GM12878 (cell line): ENCODE measurements at regions not wholly inside any gene's neighbourhood (a gene's known extent, or its start where the extent isn't known, plus 50 kb on each side); places are given as distances from the start of the nearest gene placed in this dataset.

Source experiments
- ATAC-seq: fragments of 200-7000 bp; cut with Tn5 transposase; 3 replicates; pipeline ENCODE4 v1.9.1; 2020; ENCODE audit warnings: mild to moderate bottlenecking, moderate library complexity
- BruUV-seq: library from RNA; stranded (reverse); fragments of 400-500 nt; replicated peaks from 2 replicates; lab custom pipeline; 2021; lab: Mats Ljungman, UMichigan
- CTCF ChIA-PET: fragments of 300-600 bp; sonication (Branson Sonifier 250); formaldehyde crosslinking; extraction: SDS; loops from one replicate; lab custom pipeline; 2021; ENCODE audit warnings: inconsistent platforms; lab: Yijun Ruan, JAX
- POLR2A ChIA-PET: fragments of 350-600 bp; formaldehyde crosslinking; extraction: SDS; loops from one replicate; lab custom pipeline; 2021; ENCODE audit warnings: inconsistent platforms; lab: Charles Lee
- RAD21 ChIA-PET: fragments of 300-600 bp; sonication (Branson Sonifier 250); formaldehyde crosslinking; loops from one replicate; lab custom pipeline; 2023; ENCODE audit warnings: antibody characterized with exemption; ENCODE audit not compliant: unreplicated experiment; lab: Charles Lee
- SMC1A ChIA-PET: fragments of 300-600 bp; sonication (Branson Sonifier 250); formaldehyde crosslinking; loops from one replicate; lab custom pipeline; 2023; ENCODE audit not compliant: unreplicated experiment, uncharacterized antibody; lab: Charles Lee
- DNase-seq: peaks from one replicate; pipeline ENCODE4 v3.0.0-alpha.2; 2011; ENCODE audit warnings: low read depth, low spot score
- FAIRE-seq: peaks from 3 replicates; lab custom pipeline; 2011; peaks lifted over from hg19 to GRCh38; lab: Jason Lieb, UNC
- H2AFZ ChIP-seq: 2 replicates; pipeline ENCODE4 v1.6.0; 2011; ENCODE audit warnings: low read depth, low read length, control low read depth; ENCODE audit not compliant: control insufficient read depth
- H3K27ac ChIP-seq: 2 replicates; pipeline ENCODE4 v1.5.1; 2011; ENCODE audit warnings: control low read depth; ENCODE audit not compliant: control insufficient read depth, insufficient read depth
- H3K27me3 ChIP-seq, 2 experiments: replicated peaks in 1 of 2; 2 replicates each; pipeline versions ENCODE4 v1.6.0 to v1.6.1; 2011; ENCODE audit warnings: low read length in 1 of 2; ENCODE audit not compliant: control insufficient read depth in 2 of 2, insufficient read depth in 2 of 2
- H3K36me3 ChIP-seq, 2 experiments: 2 replicates each; pipeline ENCODE4 v1.5.1; 2011; ENCODE audit warnings: low read length in 1 of 2; ENCODE audit not compliant: control insufficient read depth in 2 of 2, insufficient read depth in 2 of 2
- H3K4me1 ChIP-seq: 2 replicates; pipeline ENCODE4 v1.6.1; 2011; ENCODE audit warnings: mild to moderate bottlenecking, low read length, moderate library complexity, mixed read lengths; ENCODE audit not compliant: control insufficient read depth, insufficient read depth
- H3K4me2 ChIP-seq: 2 replicates; pipeline ENCODE4 v1.6.0; 2011; ENCODE audit warnings: control low read depth; ENCODE audit not compliant: control insufficient read depth, insufficient read depth
- H3K4me3 ChIP-seq: fragments of 200-600 bp; sonication (generic); 2 replicates; pipeline ENCODE4 v1.5.1; 2016
- H3K79me2 ChIP-seq: 2 replicates; pipeline ENCODE4 v1.6.0; 2011; ENCODE audit warnings: low read length; ENCODE audit not compliant: control insufficient read depth, insufficient read depth
- H3K9ac ChIP-seq: 2 replicates; pipeline ENCODE4 v1.8.0; 2011; ENCODE audit warnings: low read length, control low read depth, mixed read lengths; ENCODE audit not compliant: control insufficient read depth, insufficient read depth
- H3K9me3 ChIP-seq: replicated peaks from 3 replicates; pipeline ENCODE4 v1.5.1; 2011; ENCODE audit warnings: mild to moderate bottlenecking, low read length; ENCODE audit not compliant: control insufficient read depth, insufficient read depth
- H4K20me1 ChIP-seq: 2 replicates; pipeline ENCODE4 v1.6.0; 2011; ENCODE audit not compliant: control insufficient read depth, insufficient read depth
- BCL11A ChIP-seq: IDR thresholded peaks from 2 replicates; pipeline ENCODE4 v1.6.1; 2011; ENCODE audit warnings: low read depth, low read length
- CEBPZ ChIP-seq: fragments of 150-350 bp; IDR thresholded peaks from 2 replicates; pipeline ENCODE4 v1.6.1; 2016; ENCODE audit warnings: low read depth, low read length
- ETV6 ChIP-seq, 2 experiments: fragments of 450-650 bp in 1 of 2; IDR thresholded peaks in 1 of 2; conservative IDR thresholded peaks in 1 of 2; 2 replicates each; pipeline ENCODE4 v1.6.1; 2014; ENCODE audit warnings: antibody characterized with exemption in 1 of 2, borderline replicate concordance in 1 of 2, low read depth in 1 of 2, mild to moderate bottlenecking in 1 of 2, moderate library complexity in 1 of 2
- GATAD2B ChIP-seq: fragments of 450-650 bp; conservative IDR thresholded peaks from 2 replicates; pipeline ENCODE4 v1.6.1; 2017; ENCODE audit warnings: low read depth, mild to moderate bottlenecking, moderate library complexity
- HSF1 ChIP-seq: fragments of 150-350 bp; IDR thresholded peaks from 2 replicates; pipeline ENCODE4 v1.6.1; 2014; ENCODE audit warnings: mild to moderate bottlenecking, low read depth, low read length
- IKZF2 ChIP-seq, 2 experiments: fragments of 450-650 bp; IDR thresholded peaks; 2 replicates each; pipeline ENCODE4 v1.6.1; 2017; ENCODE audit warnings: mild to moderate bottlenecking in 2 of 2, moderate library complexity in 2 of 2
- JUNB ChIP-seq: IDR thresholded peaks from 2 replicates; pipeline ENCODE4 v1.6.1; 2016; ENCODE audit warnings: antibody characterized with exemption, mild to moderate bottlenecking
- LARP7 ChIP-seq: fragments of 450-650 bp; IDR thresholded peaks from 2 replicates; pipeline ENCODE4 v1.6.1; 2017; ENCODE audit warnings: mild to moderate bottlenecking
- NFYA ChIP-seq: IDR thresholded peaks from 2 replicates; pipeline ENCODE4 v1.6.1; 2011; ENCODE audit warnings: low read depth, mild to moderate bottlenecking, low read length, improper control_type of control experiment, borderline replicate concordance
- NR2F1 ChIP-seq: fragments of 450-650 bp; conservative IDR thresholded peaks from 2 replicates; pipeline ENCODE4 v1.6.1; 2017; ENCODE audit warnings: mild to moderate bottlenecking
- PAX8 ChIP-seq: fragments of 450-650 bp; IDR thresholded peaks from 2 replicates; pipeline ENCODE4 v1.6.1; 2017; ENCODE audit warnings: mild to moderate bottlenecking, moderate library complexity
- TCF3 ChIP-seq: IDR thresholded peaks from 2 replicates; pipeline ENCODE4 v1.6.1; 2012; ENCODE audit warnings: low read depth, mild to moderate bottlenecking, low read length, borderline replicate concordance; ENCODE audit not compliant: insufficient read depth
- ZBED1 ChIP-seq: IDR thresholded peaks from 2 replicates; pipeline ENCODE4 v1.6.1; 2016; ENCODE audit warnings: borderline replicate concordance
- ZNF274 ChIP-seq: IDR thresholded peaks from one replicate; pipeline ENCODE4 v1.8.0; 2011; ENCODE audit not compliant: insufficient read length, insufficient read depth
- ZNF592 ChIP-seq: fragments of 450-650 bp; IDR thresholded peaks from 2 replicates; pipeline ENCODE4 v1.6.1; 2017; ENCODE audit warnings: mild to moderate bottlenecking, moderate library complexity
- WGBS: methylation state at CpG from one replicate; pipeline ENCODE4 v1.1.6; 2016; ENCODE audit warnings: low lambda C conversion rate; ENCODE audit not compliant: insufficient replicate concordance, insufficient coverage; ENCODE audit errors: missing lambda C conversion rate; 5-methylcytosine and 5-hydroxymethylcytosine counted together
- in situ Hi-C: fragments of 300-500 bp; cut with MboI; formaldehyde crosslinking; loops from 9 replicates; pipeline ENCODE4 v1.14.3; 2018; ENCODE audit warnings: mixed read lengths
- intact Hi-C: fragments of 100-400 bp; cut with micrococcal nuclease; formaldehyde crosslinking; loops from one replicate; pipeline ENCODE4 v1.14.2; 2022; ENCODE audit not compliant: unreplicated experiment

- no peak for DNase-seq
- Histone ChIP-seq H3K27ac (no peak overlapping the region), H3K79me2 (no peaks in the 10 kb centered on the region; the same call in 1 of the 2 replicates), H3K36me3 (no peaks in the 10 kb centered on the region), H3K27me3 (no peaks in the 10 kb centered on the region), H2AFZ (peak overlapping the region; percentile 47), H4K20me1 (no peaks in the 10 kb centered on the region), H3K4me2 (peak overlapping the region; percentile 38; the same call in 1 of the 2 replicates), H3K4me3 (no peak overlapping the region), H3K9me3 (peaks cover 2% of the 10 kb centered on the region; the same call in 2 of the 3 replicates), H3K9ac (no peak overlapping the region), H3K4me1 (peaks cover 37% of the 10 kb centered on the region)
- 45% methylated on average over 2 of the region's 2 CpGs for WGBS
- ChIA-PET RAD21 (interaction anchor here (1.3 to 14.6 kb wide), 10 partner anchors 9 to 122 kb away, joined by 4 to 279 read pairs (median 12); no protein-coding TSS in a partner anchor), CTCF (interaction anchor here (0.9 to 10.1 kb wide), 7 partner anchors 9 to 124 kb away, joined by 3 to 155 read pairs (median 6); no protein-coding TSS in a partner anchor), POLR2A (interaction anchor here (1.0 to 1.4 kb wide), 4 partner anchors 30 to 96 kb away, joined by 3 to 5 read pairs (median 4); no protein-coding TSS in a partner anchor), SMC1A (interaction anchor here (0.6 to 16.8 kb wide), 14 partner anchors 10 to 134 kb away, joined by 3 to 275 read pairs (median 14); no protein-coding TSS in a partner anchor)
- in situ Hi-C loops, result loop anchor here (5.0 kb wide), 1 partner anchor 43 kb away; no protein-coding TSS in a partner anchor
- ATAC-seq, result peak; percentile 13; the same call in 1 of the 3 replicates
- intact Hi-C loops, result loop anchor here (2.0 kb wide), 1 partner anchor 17 kb away; no protein-coding TSS in a partner anchor
- no TSS peak for BruUV-seq
- no peak for FAIRE-seq
- TF ChIP-seq NR2F1 (peak; percentile 55; the same call in 1 of the 2 replicates), BCL11A (no peak), ZNF274 (no peak), IKZF2 (IDR thresholded peaks at IDR 0.05) (peak; percentile 49 to 50; a peak in 3 of 4 replicates), ZBED1 (no peak), ETV6 (conservative IDR thresholded peaks at IDR 0.05 in 1 of 2, IDR thresholded peaks at IDR 0.05 in 1 of 2; ENCODE audit: borderline replicate concordance in 1 of 2, low read depth in 1 of 2) (no peak), CEBPZ (no peak), JUNB (peak; percentile 70), NFYA (no peak), LARP7 (no peak), PAX8 (no peak), GATAD2B (no peak), TCF3 (no peak), ZNF592 (no peak), HSF1 (no peak)
These were observed 77.4 kb downstream of the S1PR1 start for GRCh38 chr1:101314244-101314643.
